H1 (cell line): ENCODE measurements at regions not wholly inside any gene's neighbourhood (a gene's known extent, or its start where the extent isn't known, plus 50 kb on each side); places are given as distances from the start of the nearest gene placed in this dataset.

Experiments used
- ATF2 ChIP-seq: IDR thresholded peaks from 2 replicates; pipeline ENCODE4 v1.6.1; 2012; ENCODE audit warnings: low read length, inconsistent platforms
- CTCF ChIP-seq, 3 experiments: IDR thresholded peaks; 1 replicate in 2 of 3; 2 replicates in 1 of 3; pipeline versions ENCODE4 v1.5.1 to v1.6.1; 2011; ENCODE audit warnings: low read length in 3 of 3, mild to moderate bottlenecking in 3 of 3, inconsistent platforms in 2 of 3, low read depth in 1 of 3, moderate library complexity in 1 of 3; ENCODE audit not compliant: insufficient read depth in 1 of 3; ENCODE audit errors: control extremely low read depth in 1 of 3
- GABPA ChIP-seq: IDR thresholded peaks from 2 replicates; pipeline ENCODE4 v1.6.1; 2011; ENCODE audit warnings: mild to moderate bottlenecking, low read length, moderate library complexity, borderline replicate concordance; ENCODE audit not compliant: insufficient read depth
- JUN ChIP-seq: IDR thresholded peaks from 2 replicates; pipeline ENCODE4 v1.6.1; 2011; ENCODE audit warnings: low read depth, mild to moderate bottlenecking, improper control_type of control experiment, low read length
- JUND ChIP-seq: IDR thresholded peaks from 2 replicates; pipeline ENCODE4 v1.6.1; 2011; ENCODE audit warnings: mild to moderate bottlenecking, improper control_type of control experiment, low read length
- MAX ChIP-seq: IDR thresholded peaks from 2 replicates; pipeline ENCODE4 v1.6.1; 2012; ENCODE audit warnings: inconsistent platforms
- POLR2A ChIP-seq, 2 experiments: IDR thresholded peaks; 1 replicate in 1 of 2; 2 replicates in 1 of 2; pipeline ENCODE4 v1.6.1; 2011; ENCODE audit warnings: low read depth in 2 of 2, low read length in 2 of 2, mild to moderate bottlenecking in 2 of 2; ENCODE audit errors: control extremely low read depth in 1 of 2
- POLR2AphosphoS5 ChIP-seq: IDR thresholded peaks from 2 replicates; pipeline ENCODE4 v1.6.1; 2011; ENCODE audit warnings: low read depth, low read length
- RXRA ChIP-seq: IDR thresholded peaks from 2 replicates; pipeline ENCODE4 v1.6.1; 2011; ENCODE audit warnings: low read depth, mild to moderate bottlenecking, low read length, moderate library complexity; ENCODE audit not compliant: insufficient read depth
- ZNF274 ChIP-seq: IDR thresholded peaks from 2 replicates; pipeline ENCODE4 v1.7.0; 2012; ENCODE audit warnings: low read length, borderline replicate concordance; ENCODE audit errors: extremely low read depth

GRCh38 chr7:17677408-17677807, 262.9 kb downstream of the SNX13 start:
- TF ChIP-seq CTCF (IDR thresholded peaks at IDR 0.05; ENCODE audit: control extremely low read depth in 1 of 3, insufficient read depth in 1 of 3, low read depth in 1 of 3, low read length in 3 of 3) (no peak), RXRA (no peak), ATF2 (no peak), ZNF274 (no peak), GABPA (no peak), MAX (no peak), JUND (no peak), POLR2AphosphoS5 (no peak), POLR2A (IDR thresholded peaks at IDR 0.05; ENCODE audit: control extremely low read depth in 1 of 2, low read depth in 2 of 2, low read length in 2 of 2) (no peak), JUN (no peak)
